ENCODE measurements at regions not wholly inside any gene's neighbourhood (a gene's known extent, or its start where the extent isn't known, plus 50 kb on each side); places are given as distances from the start of the nearest gene placed in this dataset.
A peak's percentile ranks its signal among the peaks of the same experiment; 100 is the strongest.

GRCh38 chr5:117473165-117473564, 898.5 kb upstream of the SEMA6A start:
- TF ChIP-seq FOXP1 (CRISPR knock-in tag; IDR thresholded peaks at IDR 0.05; ENCODE audit: borderline replicate concordance) (no peak), CTCF (IDR thresholded peaks at IDR 0.05) (no peak), GTF2I (CRISPR knock-in tag; conservative IDR thresholded peaks at IDR 0.05) (no peak), NR1H2 (CRISPR knock-in tag; IDR thresholded peaks at IDR 0.05) (no peak), PREB (CRISPR knock-in tag; IDR thresholded peaks at IDR 0.05; ENCODE audit: borderline replicate concordance) (no peak), PRDM15 (CRISPR knock-in tag; IDR thresholded peaks at IDR 0.05) (no peak), ZNF512 (CRISPR knock-in tag; IDR thresholded peaks at IDR 0.05; ENCODE audit: borderline replicate concordance) (no peak), NFATC4 (CRISPR knock-in tag; IDR thresholded peaks at IDR 0.05) (no peak), ZNF671 (CRISPR knock-in tag; IDR thresholded peaks at IDR 0.05) (no peak), ZNF219 (CRISPR knock-in tag; IDR thresholded peaks at IDR 0.05; ENCODE audit: borderline replicate concordance) (no peak), GABPB1 (CRISPR knock-in tag; IDR thresholded peaks at IDR 0.05) (no peak), ZNF281 (CRISPR knock-in tag; IDR thresholded peaks at IDR 0.05) (no peak), PRRX2 (CRISPR knock-in tag; IDR thresholded peaks at IDR 0.05) (no peak), MAX (CRISPR knock-in tag; IDR thresholded peaks at IDR 0.05) (no peak), NR2C2 (CRISPR knock-in tag; IDR thresholded peaks at IDR 0.05) (no peak)
- H3K4me3 Mint-ChIP-seq: no peak overlapping the region
- no peak for DNase-seq (ENCODE audit: low spot score)
- ATAC-seq: peak; percentile 38; the same call in 1 of the 2 replicates
- H3K36me3 Mint-ChIP-seq: no peaks in the 10 kb centered on the region
- peaks cover 6% of the 10 kb centered on the region for H3K4me1 Mint-ChIP-seq
- H3K9me3 Mint-ChIP-seq: no peaks in the 10 kb centered on the region
- ChIA-PET CTCF (interaction anchor here (1.5 kb wide), 1 partner anchor 18 kb away, joined by 8 read pairs; no protein-coding TSS in a partner anchor), POLR2A (no interaction called here)
- no peaks in the 10 kb centered on the region for H3K27me3 Mint-ChIP-seq (ENCODE audit: low read depth)
- H3K27ac Mint-ChIP-seq: peak overlapping the region; percentile 46; the same call in 1 of the 2 replicates
